ENCODE measurements at regions not wholly inside any gene's neighbourhood (a gene's known extent, or its start where the extent isn't known, plus 50 kb on each side); places are given as distances from the start of the nearest gene placed in this dataset.

- Histone ChIP-seq H4K8ac (ENCODE audit: extremely low read depth, insufficient read depth, low read length) (no peak overlapping the region), H3K27ac (ENCODE audit: low read depth, low read length) (no peak overlapping the region), H3K23ac (ENCODE audit: insufficient read length) (no peak overlapping the region), H3K23me2 (ENCODE audit: low read depth, low read length) (no peaks in the 10 kb centered on the region), H2AK5ac (ENCODE audit: low read depth, low read length) (no peak overlapping the region), H3K4me2 (ENCODE audit: insufficient read depth in 1 of 2, low read depth in 2 of 2, low read length in 2 of 2) (no peak overlapping the region), H3K4me3 (ENCODE audit: extremely low read depth in 1 of 4, insufficient read depth in 2 of 4, low read depth in 3 of 4, low read length in 4 of 4) (no peak overlapping the region), H2AFZ (ENCODE audit: low read length) (no peak overlapping the region), H3K14ac (ENCODE audit: insufficient read length) (no peak overlapping the region), H3K4ac (replicated peaks; ENCODE audit: insufficient read length, low read depth, low read length) (no peak overlapping the region), H2BK20ac (ENCODE audit: low read length) (no peak overlapping the region), H4K5ac (ENCODE audit: insufficient read length, low read depth, low read length) (no peak overlapping the region), H3K18ac (ENCODE audit: extremely low read depth, low read length) (no peak overlapping the region), H3K36me3 (ENCODE audit: control insufficient read depth in 2 of 4, insufficient read depth in 4 of 4, low read length in 3 of 4) (no peaks in the 10 kb centered on the region), H3K9me3 (ENCODE audit: insufficient read depth in 2 of 2, low read depth in 1 of 2, low read length in 1 of 2) (peaks cover 9 to 10% of the 10 kb centered on the region in 2 experiments; a peak in 3 of 4 replicates), H3K79me2 (ENCODE audit: control insufficient read depth in 1 of 2, insufficient read depth in 2 of 2, low read length in 2 of 2) (no peaks in the 10 kb centered on the region), H4K20me1 (replicated peaks in 1 of 2; ENCODE audit: control insufficient read depth in 1 of 2, insufficient read depth in 2 of 2, low read length in 2 of 2) (no peaks in the 10 kb centered on the region), H3K79me1 (ENCODE audit: low read depth, low read length) (no peaks in the 10 kb centered on the region), H4K91ac (replicated peaks; ENCODE audit: insufficient read length, low read length) (no peak overlapping the region), H3K27me3 (replicated peaks in 1 of 4; ENCODE audit: control insufficient read depth in 3 of 4, extremely low read depth in 1 of 4, insufficient read depth in 3 of 4, low read length in 3 of 4) (no peaks in the 10 kb centered on the region), H2BK15ac (ENCODE audit: low read length) (no peak overlapping the region), H2BK12ac (ENCODE audit: low read depth, low read length) (no peak overlapping the region), H3K9ac (replicated peaks in 1 of 4; ENCODE audit: extremely low read depth in 1 of 4, low read depth in 3 of 4, low read length in 3 of 4) (no peak overlapping the region), H2BK5ac (ENCODE audit: low read depth, low read length) (no peak overlapping the region), H3K4me1 (replicated peaks in 1 of 4; ENCODE audit: control insufficient read depth in 3 of 4, insufficient read depth in 4 of 4, low read length in 3 of 4) (no peaks in the 10 kb centered on the region), H3K56ac (replicated peaks; ENCODE audit: insufficient read length, low read depth, low read length) (no peak overlapping the region), H2BK120ac (replicated peaks; ENCODE audit: low read depth, low read length) (no peak overlapping the region)
- no peak for TF ChIP-seq MAFK (IDR thresholded peaks at IDR 0.05; ENCODE audit: low read depth, low read length)
- TF ChIP-seq BCL11A (IDR thresholded peaks at IDR 0.05; ENCODE audit: low read depth in 2 of 2, low read length in 2 of 2): no peak
- TF ChIP-seq JUN (IDR thresholded peaks at IDR 0.05; ENCODE audit: low read depth, low read length): no peak
- no peak for TF ChIP-seq RXRA (IDR thresholded peaks at IDR 0.05; ENCODE audit: insufficient read depth, low read depth, low read length)
- TF ChIP-seq E2F6 (IDR thresholded peaks at IDR 0.05): no peak
- no peak for TF ChIP-seq TCF12 (IDR thresholded peaks at IDR 0.05; ENCODE audit: low read depth, low read length)
- TF ChIP-seq SRF (IDR thresholded peaks at IDR 0.05; ENCODE audit: low read depth, low read length): no peak
- WGBS, 2 experiments (ENCODE audit: extremely low coverage in 1 of 2, insufficient coverage in 1 of 2, insufficient read length in 1 of 2, insufficient replicate concordance in 2 of 2, low coverage in 1 of 2, low lambda C conversion rate in 2 of 2, missing lambda C conversion rate in 1 of 2): 86% methylated on average over 1 of the region's 1 CpG; no CpG with 5 or more reads in 1 of the 2 experiments
- DNase-seq (ENCODE audit: low read depth in 1 of 2, low spot score in 2 of 2): no peak
- CTCF ChIA-PET (ENCODE audit: partially characterized antibody): no interaction called here
- POLR2A ChIA-PET (ENCODE audit: partially characterized antibody): no interaction called here
- FAIRE-seq: no peak
These were observed 1227.8 kb downstream of the SORCS3 start for GRCh38 chr10:105868935-105869334.
